Erythroblast (primary cell): ENCODE measurements at regions not wholly inside any gene's neighbourhood (a gene's known extent, or its start where the extent isn't known, plus 50 kb on each side); places are given as distances from the start of the nearest gene placed in this dataset.

ENCODE experiments used
- GATA1 ChIP-seq: IDR thresholded peaks from 2 replicates; pipeline ENCODE4 v1.6.1; 2011; ENCODE audit warnings: low read depth, mild to moderate bottlenecking, control low read depth, low read length, moderate library complexity
- POLR2A ChIP-seq: IDR thresholded peaks from 2 replicates; pipeline ENCODE4 v1.6.1; 2011; ENCODE audit warnings: mild to moderate bottlenecking, low read length

DNA sequence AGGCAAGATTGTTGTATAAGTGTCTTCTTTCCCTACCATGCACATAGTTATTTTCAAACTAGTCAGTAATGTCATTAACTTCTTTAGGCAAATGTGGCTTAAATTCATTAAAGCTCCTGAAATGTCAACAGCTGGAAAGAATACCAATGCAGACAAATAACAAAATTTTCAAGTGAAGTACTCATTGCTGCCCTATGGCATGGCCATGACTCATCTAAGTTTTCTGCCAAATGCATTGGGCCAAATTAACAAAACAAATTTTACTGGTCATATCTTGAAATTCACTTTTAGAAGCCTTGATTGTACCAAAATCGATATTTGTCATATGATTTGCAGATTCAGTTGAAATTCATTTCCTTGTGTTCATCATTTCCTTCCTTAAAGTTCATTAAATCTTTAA lies 915.9 kb downstream of the SLC6A15 start:
- no peak for TF ChIP-seq POLR2A
- TF ChIP-seq GATA1 = no peak
